ENCODE measurements at regions not wholly inside any gene's neighbourhood (a gene's known extent, or its start where the extent isn't known, plus 50 kb on each side); places are given as distances from the start of the nearest gene placed in this dataset.

GRCh38 chr19:28402701-28403290, 810.2 kb downstream of the UQCRFS1 start:
- no peak for TF ChIP-seq CTCF (IDR thresholded peaks at IDR 0.05; ENCODE audit: low read depth, low read length)
- DNase-seq (ENCODE audit: low read depth in 2 of 2): no peak
- no peak overlapping the region for H3K4me3 ChIP-seq (replicated peaks in 1 of 2; ENCODE audit: low read depth in 2 of 2, low read length in 2 of 2)

GRCh38 chr19:28401739-28402424, 811.1 kb downstream of the UQCRFS1 start:
- no peak overlapping the region for H3K4me3 ChIP-seq (replicated peaks in 1 of 2; ENCODE audit: low read depth in 2 of 2, low read length in 2 of 2)
- TF ChIP-seq CTCF (IDR thresholded peaks at IDR 0.05; ENCODE audit: low read depth, low read length): no peak
- no peak for DNase-seq (ENCODE audit: low read depth in 2 of 2)

- DNase-seq (ENCODE audit: low read depth in 2 of 2): no peak
- no peak for TF ChIP-seq CTCF (IDR thresholded peaks at IDR 0.05; ENCODE audit: low read depth, low read length)
- H3K4me3 ChIP-seq (replicated peaks in 1 of 2; ENCODE audit: low read depth in 2 of 2, low read length in 2 of 2): no peak overlapping the region
Measured at GRCh38 chr19:28400953-28401671, 811.8 kb downstream of the UQCRFS1 start.

GRCh38 chr19:28399187-28399586, 813.8 kb downstream of the UQCRFS1 start:
- DNase-seq (ENCODE audit: low read depth in 2 of 2): no peak
- no peak for TF ChIP-seq CTCF (IDR thresholded peaks at IDR 0.05; ENCODE audit: low read depth, low read length)
- no peak overlapping the region for H3K4me3 ChIP-seq (replicated peaks in 1 of 2; ENCODE audit: low read depth in 2 of 2, low read length in 2 of 2)

GRCh38 chr19:28397800-28398199, 815.2 kb downstream of the UQCRFS1 start:
- no peak overlapping the region for H3K4me3 ChIP-seq (replicated peaks in 1 of 2; ENCODE audit: low read depth in 2 of 2, low read length in 2 of 2)
- no peak for DNase-seq (ENCODE audit: low read depth in 2 of 2)
- no peak for TF ChIP-seq CTCF (IDR thresholded peaks at IDR 0.05; ENCODE audit: low read depth, low read length)

GRCh38 chr19:28397306-28397705, 815.6 kb downstream of the UQCRFS1 start:
- DNase-seq (ENCODE audit: low read depth in 2 of 2): no peak
- no peak for TF ChIP-seq CTCF (IDR thresholded peaks at IDR 0.05; ENCODE audit: low read depth, low read length)
- no peak overlapping the region for H3K4me3 ChIP-seq (replicated peaks in 1 of 2; ENCODE audit: low read depth in 2 of 2, low read length in 2 of 2)

All from cardiac fibroblast (primary cell).